ENCODE measurements at regions not wholly inside any gene's neighbourhood (a gene's known extent, or its start where the extent isn't known, plus 50 kb on each side); places are given as distances from the start of the nearest gene placed in this dataset.

GRCh38 chr17:69605571-69605970 lies 191.1 kb downstream of the MAP2K6 start:
- no peak for DNase-seq (ENCODE audit: low spot score)
- intact Hi-C loops (cut with DNase I), result loop anchor here in 1 of 2 donors (10.0 kb wide), 1 partner anchor 539 kb away; no protein-coding TSS in a partner anchor

GRCh38 chr17:69606142-69606800 lies 191.8 kb downstream of the MAP2K6 start:
- intact Hi-C loops (cut with DNase I), result loop anchor here in 1 of 2 donors (10.0 kb wide), 1 partner anchor 539 kb away; no protein-coding TSS in a partner anchor
- DNase-seq (ENCODE audit: low spot score), result no peak

- intact Hi-C loops (cut with DNase I), result loop anchor here in 1 of 2 donors (10.0 kb wide), 1 partner anchor 538 kb away; no protein-coding TSS in a partner anchor
- peak; percentile 92 for DNase-seq (ENCODE audit: low spot score)
Observed at GRCh38 chr17:69607162-69607834, 192.8 kb downstream of the MAP2K6 start.

- intact Hi-C loops (cut with DNase I), result loop anchor here in 1 of 2 donors (10.0 kb wide), 1 partner anchor 537 kb away; no protein-coding TSS in a partner anchor
- DNase-seq (ENCODE audit: low spot score), result no peak
Observed at GRCh38 chr17:69608141-69608540, 193.6 kb downstream of the MAP2K6 start.

- intact Hi-C loops (cut with DNase I), result loop anchor here in 1 of 2 donors (10.0 kb wide), 1 partner anchor 536 kb away; no protein-coding TSS in a partner anchor
- DNase-seq (ENCODE audit: low spot score), result no peak
Observed at GRCh38 chr17:69608808-69609472, 194.4 kb downstream of the MAP2K6 start.

- intact Hi-C loops (cut with DNase I), result loop anchor here in 1 of 2 donors (10.0 kb wide), 1 partner anchor 535 kb away; no protein-coding TSS in a partner anchor
- no peak for DNase-seq (ENCODE audit: low spot score)
Observed at GRCh38 chr17:69609473-69610305, 195.2 kb downstream of the MAP2K6 start.

- intact Hi-C loops (cut with DNase I), result no loop called here
- DNase-seq (ENCODE audit: low spot score), result no peak
Observed at GRCh38 chr17:69620363-69620762, 205.9 kb downstream of the MAP2K6 start.

GRCh38 chr17:69625474-69625873 lies 211.0 kb downstream of the MAP2K6 start:
- DNase-seq (ENCODE audit: low spot score), result no peak
- intact Hi-C loops (cut with DNase I), result no loop called here

GRCh38 chr17:69630056-69630635 lies 215.6 kb downstream of the MAP2K6 start:
- intact Hi-C loops (cut with DNase I), result no loop called here

GRCh38 chr17:69634844-69635243 lies 220.3 kb downstream of the MAP2K6 start:
- intact Hi-C loops (cut with DNase I), result no loop called here
- DNase-seq (ENCODE audit: low spot score), result no peak

More at GRCh38 chr17:69630056-69630635, 215.6 kb downstream of the MAP2K6 start:
- DNase-seq (ENCODE audit: low spot score), result no peak

- no peak for DNase-seq (ENCODE audit: low spot score)
- intact Hi-C loops (cut with DNase I), result no loop called here
Observed at GRCh38 chr17:69637446-69638156, 223.1 kb downstream of the MAP2K6 start.

- intact Hi-C loops (cut with DNase I), result no loop called here
- DNase-seq (ENCODE audit: low spot score), result no peak
Observed at GRCh38 chr17:69639096-69639495, 224.6 kb downstream of the MAP2K6 start.

GRCh38 chr17:69640073-69640472 lies 225.6 kb downstream of the MAP2K6 start:
- intact Hi-C loops (cut with DNase I), result no loop called here
- DNase-seq (ENCODE audit: low spot score), result no peak

GRCh38 chr17:69643686-69644085 lies 229.2 kb downstream of the MAP2K6 start:
- no peak for DNase-seq (ENCODE audit: low spot score)
- intact Hi-C loops (cut with DNase I), result no loop called here

- no peak for DNase-seq (ENCODE audit: low spot score)
- intact Hi-C loops (cut with DNase I), result no loop called here
Observed at GRCh38 chr17:69646729-69647128, 232.2 kb downstream of the MAP2K6 start.

- intact Hi-C loops (cut with DNase I), result no loop called here
- DNase-seq (ENCODE audit: low spot score), result no peak
Observed at GRCh38 chr17:69650881-69651280, 236.4 kb downstream of the MAP2K6 start.

GRCh38 chr17:69651921-69652320 lies 237.4 kb downstream of the MAP2K6 start:
- intact Hi-C loops (cut with DNase I), result no loop called here
- DNase-seq (ENCODE audit: low spot score), result no peak

Measured in posterior vena cava (tissue), 2 donors.